HK-2 (cell line): ENCODE measurements at regions not wholly inside any gene's neighbourhood (a gene's known extent, or its start where the extent isn't known, plus 50 kb on each side); places are given as distances from the start of the nearest gene placed in this dataset.
"Not testable (repeated sequence)": the region's sequence is repeated elsewhere in the genome, so short reads cannot be mapped to it uniquely, and the experiment has no call there.

Experiments
- DNase-seq: peaks from one replicate; pipeline ENCODE4 v3.0.0-alpha.2; 2018; ENCODE audit not compliant: unreplicated experiment

- DNase-seq, result no peak
Observed at GRCh38 chr4:43619219-43619618, 726.7 kb downstream of the GRXCR1 start.

GRCh38 chr4:43637893-43638292 is 745.4 kb downstream of the GRXCR1 start:
- DNase-seq, result not testable (repeated sequence)

DNA sequence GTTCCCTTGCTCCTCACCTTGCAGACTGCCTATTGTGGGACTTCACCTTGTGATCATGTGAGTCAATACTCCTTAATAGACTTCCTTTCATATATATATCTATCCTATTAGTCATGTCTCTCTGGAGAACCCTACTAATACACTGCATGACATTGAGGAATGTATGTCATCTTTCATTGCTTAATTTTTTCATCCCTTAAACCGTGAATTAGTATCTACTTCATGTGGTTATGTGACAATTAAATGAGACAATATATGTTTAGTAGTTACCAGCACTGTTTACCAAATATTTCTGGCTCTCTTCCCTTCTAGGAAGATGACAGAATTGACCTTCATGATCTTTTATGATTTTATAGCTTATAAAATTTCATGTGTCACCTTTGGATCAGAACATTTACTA is 759.5 kb downstream of the GRXCR1 start:
- no peak for DNase-seq

- DNase-seq, result not testable (repeated sequence)
Observed at GRCh38 chr4:43659547-43659946, 767.0 kb downstream of the GRXCR1 start.

GRCh38 chr4:43672265-43672885 is 776.2 kb downstream of the KCTD8 start:
- DNase-seq, result not testable (repeated sequence)

DNA sequence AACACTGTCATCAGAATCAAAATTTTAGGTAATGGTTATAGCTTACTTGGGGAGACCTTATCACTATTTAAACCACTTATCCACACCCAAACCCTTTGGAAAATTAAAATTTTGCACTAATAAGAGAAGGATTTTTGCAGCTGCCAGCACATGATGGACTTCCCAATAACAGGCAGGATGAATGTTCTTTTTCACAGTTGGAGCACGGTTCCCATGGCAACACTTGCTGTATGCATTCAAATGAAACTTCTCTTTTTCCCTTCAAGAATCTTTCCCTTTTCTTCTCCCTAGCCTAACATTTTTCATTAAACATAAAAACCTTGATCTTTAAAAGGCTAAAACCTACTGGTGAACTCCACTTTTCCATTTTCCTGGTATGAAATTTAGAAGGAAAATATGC is 768.2 kb downstream of the KCTD8 start:
- DNase-seq, result no peak

DNA sequence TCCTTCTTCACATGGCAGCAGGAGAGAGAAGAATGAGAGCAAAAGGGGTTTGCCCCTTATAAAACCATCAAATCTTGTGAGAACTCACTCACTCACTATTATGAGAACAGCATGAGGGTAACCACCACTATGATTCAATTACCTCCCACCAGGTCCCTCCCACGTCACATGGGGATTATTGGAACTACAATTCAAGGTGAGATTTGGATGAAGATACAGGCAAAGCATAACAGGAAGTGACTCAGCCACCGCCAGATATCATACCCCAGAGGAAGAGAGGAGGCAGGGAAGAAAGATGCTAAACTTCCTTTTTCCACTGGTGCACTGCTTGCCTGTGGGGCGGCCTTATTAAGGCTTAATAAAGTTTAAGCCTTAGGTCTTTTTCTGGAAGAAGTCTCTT is 766.1 kb downstream of the KCTD8 start:
- DNase-seq, result no peak

DNA sequence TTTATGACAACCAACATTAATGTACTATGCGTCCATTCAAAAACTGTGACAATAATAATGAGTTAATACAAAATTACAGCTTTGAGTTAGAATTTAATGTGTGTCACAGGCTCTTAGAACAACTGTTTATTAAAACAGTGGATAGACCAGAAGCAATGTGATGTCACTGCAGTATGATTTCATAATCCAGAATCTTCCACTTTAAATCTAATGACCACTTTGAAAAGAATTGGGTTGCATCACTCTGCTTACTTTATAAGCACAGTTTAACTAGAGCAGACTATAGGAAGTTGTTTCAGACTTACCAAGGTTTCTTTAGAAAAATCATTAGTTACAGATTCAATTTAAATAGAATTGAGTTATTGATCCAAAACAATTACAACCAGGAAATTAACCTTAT is 758.5 kb downstream of the KCTD8 start:
- DNase-seq, result no peak

- no peak for DNase-seq
Observed at GRCh38 chr4:43693876-43694275, 754.7 kb downstream of the KCTD8 start.

GRCh38 chr4:43709443-43709842 is 739.2 kb downstream of the KCTD8 start:
- DNase-seq, result no peak

DNA sequence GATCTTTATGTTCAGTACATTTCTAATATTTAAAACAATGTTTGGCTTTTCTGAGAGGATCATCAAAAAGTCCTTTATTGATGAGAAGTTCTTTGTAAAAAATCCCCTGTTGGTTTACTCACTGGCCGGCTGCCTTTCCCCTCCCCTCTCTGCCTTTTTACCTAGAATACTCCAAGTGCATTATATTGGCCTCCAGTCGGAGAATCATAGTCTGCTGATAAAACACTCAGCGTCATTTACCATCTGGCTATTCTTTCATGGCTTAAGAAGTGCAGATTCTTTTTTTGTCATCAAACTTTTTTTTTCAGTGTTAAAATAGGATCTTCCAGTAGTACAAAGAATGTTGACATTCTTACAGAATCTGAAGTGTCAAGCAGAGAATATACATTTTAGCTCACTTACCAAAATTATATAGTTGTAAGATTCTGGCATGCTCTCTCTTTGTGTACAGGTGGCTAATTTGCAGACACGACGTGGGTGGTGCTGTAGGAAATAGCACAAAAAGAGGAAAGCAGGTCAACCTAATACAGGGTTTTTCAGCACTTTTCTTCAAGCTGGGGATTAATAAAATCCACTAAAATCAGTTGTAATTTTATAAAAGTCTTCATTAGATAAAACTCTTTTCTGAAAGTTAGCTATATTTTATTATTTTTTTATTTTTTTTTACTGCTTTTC is 731.8 kb downstream of the KCTD8 start:
- DNase-seq, result no peak

DNA sequence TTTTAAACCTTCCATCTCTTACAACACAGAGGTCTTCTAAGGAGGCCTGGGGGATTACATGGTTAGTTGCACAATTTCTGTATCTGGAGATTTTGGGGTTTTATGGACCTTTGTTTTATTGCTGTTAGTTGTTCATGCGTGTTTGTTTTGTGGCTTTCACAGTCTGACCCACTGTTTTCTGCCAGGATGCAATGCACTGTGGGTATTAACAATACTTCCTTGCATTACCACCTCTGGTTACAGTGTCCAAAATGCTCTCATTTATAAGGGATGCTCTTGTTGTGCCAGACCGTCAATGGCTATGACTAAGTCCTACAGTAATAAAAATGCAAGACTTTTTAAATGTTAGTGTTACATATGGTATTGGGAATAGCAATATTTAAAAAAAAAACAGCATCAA is 730.2 kb downstream of the KCTD8 start:
- no peak for DNase-seq

DNA sequence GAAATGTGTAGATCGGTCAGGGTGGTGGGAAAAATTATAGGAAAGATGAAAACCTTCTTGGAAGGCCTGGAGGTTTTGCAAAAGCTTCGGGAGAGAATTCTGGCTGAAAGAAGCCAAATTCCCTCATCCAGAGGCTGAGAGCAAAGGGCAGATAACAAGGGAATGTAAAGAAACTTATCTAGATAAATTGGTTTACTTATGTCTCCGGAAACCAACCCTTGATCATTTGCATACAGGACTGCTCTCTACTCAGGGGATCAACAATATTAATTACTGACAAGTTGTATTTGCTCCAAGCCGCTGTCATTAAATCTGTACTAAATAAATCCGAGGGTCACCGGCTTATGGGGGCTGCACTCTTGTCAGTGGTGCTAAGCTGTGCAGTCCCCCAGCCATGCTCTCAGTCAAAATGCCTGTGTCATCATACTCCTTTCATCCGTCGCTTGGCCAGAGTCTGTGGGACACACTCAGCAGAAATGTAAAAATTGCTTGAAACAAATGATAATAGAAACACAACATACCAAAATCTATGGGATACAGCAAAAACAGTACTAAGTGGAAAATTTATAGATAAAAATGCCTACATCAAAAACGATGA is 715.7 kb downstream of the KCTD8 start:
- no peak for DNase-seq

- DNase-seq, result no peak
Observed at GRCh38 chr4:43742083-43742482, 706.5 kb downstream of the KCTD8 start.

DNA sequence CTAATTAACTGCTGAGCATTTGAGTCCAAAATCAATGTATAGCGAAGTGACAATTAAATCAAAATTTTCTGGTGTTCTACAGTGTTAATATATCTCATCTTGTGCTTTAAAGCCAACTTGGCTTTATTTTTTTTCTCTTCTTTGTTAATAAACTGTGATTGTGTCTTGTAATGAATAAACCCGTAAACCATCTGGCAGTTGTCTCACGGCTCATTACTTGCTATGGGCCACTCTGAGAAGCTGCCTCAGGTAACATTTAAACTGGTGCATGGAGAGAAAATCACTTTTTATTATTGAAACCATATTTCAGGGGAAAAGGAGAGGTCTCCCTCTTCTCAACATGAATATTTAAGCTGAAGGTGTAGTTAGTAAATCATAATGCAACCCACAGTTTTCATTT is 694.0 kb downstream of the KCTD8 start:
- DNase-seq, result no peak

GRCh38 chr4:43757147-43757546 is 691.5 kb downstream of the KCTD8 start:
- no peak for DNase-seq

DNA sequence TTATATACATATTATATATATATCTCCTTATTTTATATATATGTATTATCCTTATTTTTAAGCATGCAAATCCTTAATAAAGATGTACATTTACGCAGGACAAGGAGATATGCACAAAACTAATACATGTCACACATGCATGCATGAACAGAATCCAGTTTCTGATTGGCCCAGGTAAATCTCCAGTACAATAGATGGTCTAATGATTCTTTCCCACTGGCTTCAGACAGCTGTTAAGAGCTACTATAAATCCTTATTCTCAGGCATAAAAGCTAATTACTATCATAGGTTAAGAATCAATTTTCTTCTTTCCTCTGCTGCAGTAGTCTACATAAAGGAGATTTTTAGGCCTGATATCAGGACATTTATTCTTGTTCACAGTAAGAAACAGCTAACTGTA is 689.8 kb downstream of the KCTD8 start:
- no peak for DNase-seq

- DNase-seq, result no peak
Observed at GRCh38 chr4:43763029-43763610, 685.5 kb downstream of the KCTD8 start.

- DNase-seq, result no peak
Observed at GRCh38 chr4:43765514-43765913, 683.1 kb downstream of the KCTD8 start.

DNA sequence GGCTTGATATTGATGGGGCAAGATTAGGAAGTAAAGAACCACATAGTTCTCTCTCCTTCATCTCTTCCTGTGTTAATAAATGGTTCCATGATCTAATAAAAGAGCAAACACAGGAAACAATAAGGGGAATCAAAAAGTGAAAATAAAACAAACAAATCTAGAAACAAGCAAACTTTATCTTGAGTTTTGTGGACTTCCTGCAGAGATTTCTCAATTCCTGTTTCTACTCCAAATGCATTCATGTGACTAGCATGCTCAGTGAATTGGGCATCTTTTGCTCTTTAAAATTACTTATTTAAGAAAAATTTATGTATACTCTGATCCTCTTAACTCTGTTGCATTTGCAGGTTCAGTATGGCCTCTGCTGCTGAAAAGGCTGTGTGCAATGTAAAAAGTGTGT is 682.0 kb downstream of the KCTD8 start:
- DNase-seq, result no peak

DNA sequence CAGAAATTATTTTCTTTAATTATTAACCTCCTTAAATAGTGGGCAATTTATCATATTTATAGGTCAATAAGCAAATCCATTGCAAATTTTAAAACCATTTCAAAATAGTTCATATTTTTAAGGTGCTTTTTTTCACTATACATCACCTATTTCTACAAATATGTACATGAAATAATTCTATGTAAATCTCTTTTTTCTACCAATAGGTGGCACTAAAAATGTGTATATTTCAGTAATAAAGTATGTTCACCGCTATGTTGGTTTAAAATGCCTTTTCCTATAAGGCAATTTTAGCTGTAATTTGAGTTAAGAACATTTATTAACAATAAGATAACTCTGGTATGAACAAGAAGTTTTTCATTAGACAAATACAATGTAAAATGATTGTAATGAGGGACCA is 672.2 kb downstream of the KCTD8 start:
- DNase-seq, result no peak

- no peak for DNase-seq
Observed at GRCh38 chr4:43778187-43778915, 670.3 kb downstream of the KCTD8 start.
